HepG2 (cell line): ENCODE measurements at regions not wholly inside any gene's neighbourhood (a gene's known extent, or its start where the extent isn't known, plus 50 kb on each side); places are given as distances from the start of the nearest gene placed in this dataset.

Source experiments
- ATAC-seq: fragments of 200-7000 bp; cut with Tn5 transposase; 3 replicates; pipeline ENCODE4 v1.9.1; 2020; ENCODE audit warnings: mild to moderate bottlenecking, moderate library complexity
- BruUV-seq: library from RNA; stranded (reverse); fragments of 400-500 nt; replicated peaks from 2 replicates; lab custom pipeline; 2021; lab: Mats Ljungman, UMichigan
- CTCF ChIA-PET: fragments of 300-600 bp; formaldehyde crosslinking; extraction: SDS; loops from one replicate; lab custom pipeline; 2021; ENCODE audit warnings: low total read pairs, inconsistent platforms, low intra/inter-chr PET ratio; lab: Yijun Ruan, JAX
- POLR2A ChIA-PET: fragments of 350-600 bp; sonication (Branson Sonifier 250); formaldehyde crosslinking; loops from one replicate; lab custom pipeline; 2020; ENCODE audit warnings: antibody characterized with exemption, inconsistent platforms; lab: Yijun Ruan, JAX
- DNase-seq: peaks from one replicate; pipeline ENCODE4 v3.0.0-alpha.2; 2015; ENCODE audit warnings: low spot score
- FAIRE-seq: peaks from 3 replicates; lab custom pipeline; 2011; peaks lifted over from hg19 to GRCh38; lab: Jason Lieb, UNC
- H2AFZ ChIP-seq: one replicate; pipeline ENCODE4 v1.6.1; 2011; ENCODE audit warnings: low read length, inconsistent platforms
- H3K27ac ChIP-seq: fragments of 300-600 bp; 3 replicates; pipeline ENCODE4 v1.8.0; 2011; ENCODE audit warnings: mixed run types, mild to moderate bottlenecking, mixed read lengths, low read length, inconsistent platforms; ENCODE audit not compliant: insufficient read depth; ENCODE audit errors: extremely low read length
- H3K27me3 ChIP-seq, 2 experiments: fragments of 200-600 bp in 1 of 2; 2 replicates in 1 of 2; 3 replicates in 1 of 2; pipeline versions ENCODE4 v1.6.0 to v1.8.0; 2011; ENCODE audit warnings: low read length in 2 of 2, mild to moderate bottlenecking in 2 of 2, moderate library complexity in 2 of 2, inconsistent platforms in 1 of 2; ENCODE audit not compliant: insufficient read depth in 2 of 2, control insufficient read depth in 1 of 2
- H3K36me3 ChIP-seq, 2 experiments: fragments of 200-600 bp in 1 of 2; replicated peaks in 1 of 2; 2 replicates in 1 of 2; 3 replicates in 1 of 2; pipeline versions ENCODE4 v1.5.1 to v1.8.0; 2011; ENCODE audit warnings: low read length in 2 of 2, inconsistent platforms in 1 of 2; ENCODE audit not compliant: insufficient read depth in 2 of 2, control insufficient read depth in 1 of 2
- H3K4me1 ChIP-seq: 2 replicates; pipeline ENCODE4 v1.5.1; 2012; ENCODE audit warnings: low read length, inconsistent platforms; ENCODE audit not compliant: insufficient read depth
- H3K4me2 ChIP-seq: 2 replicates; pipeline ENCODE4 v1.6.0; 2011; ENCODE audit warnings: low read depth, low read length, inconsistent platforms
- H3K4me3 ChIP-seq, 3 experiments: fragments of 200-600 bp in 1 of 3; sonication (generic), shearing (Covaris generic) in 1 of 3; replicated peaks in 1 of 3; 2 replicates each; pipeline ENCODE4 v1.5.1; 2011 to 2016; ENCODE audit warnings: low read length in 3 of 3, inconsistent platforms in 2 of 3, low read depth in 2 of 3, mild to moderate bottlenecking in 2 of 3, control low read depth in 1 of 3, mixed read lengths in 1 of 3; ENCODE audit not compliant: insufficient read depth in 1 of 3
- H3K79me2 ChIP-seq: one replicate; pipeline ENCODE4 v1.6.1; 2011; ENCODE audit warnings: low read length, inconsistent platforms; ENCODE audit not compliant: insufficient read depth
- H3K9ac ChIP-seq: 2 replicates; pipeline ENCODE4 v1.6.0; 2011; ENCODE audit warnings: mild to moderate bottlenecking, low read depth, low read length, inconsistent platforms; ENCODE audit not compliant: insufficient read depth
- H3K9me3 ChIP-seq: 2 replicates; pipeline ENCODE4 v1.5.1; 2012; ENCODE audit warnings: mild to moderate bottlenecking, low read length
- H4K20me1 ChIP-seq: 2 replicates; pipeline ENCODE4 v1.6.0; 2011; ENCODE audit warnings: inconsistent platforms, mild to moderate bottlenecking, low read length, moderate library complexity; ENCODE audit not compliant: insufficient read depth
- ATF7-NPFF ChIP-seq: sonication (generic); formaldehyde crosslinking; IDR thresholded peaks from 2 replicates; pipeline ENCODE4 v1.8.1; 2023; ENCODE audit warnings: mild to moderate bottlenecking, low read depth, missing genetic modification reagents, moderate library complexity
- CBX2 ChIP-seq, 2 experiments: fragments of 200-600 bp in 1 of 2; sonication (generic); formaldehyde crosslinking in 1 of 2; IDR thresholded peaks; 2 replicates each; pipeline versions ENCODE4 v1.7.0 to v1.8.1; 2018 to 2022; ENCODE audit warnings: low read depth in 2 of 2, low read length in 1 of 2, mild to moderate bottlenecking in 1 of 2, missing genetic modification reagents in 1 of 2
- CEBPG ChIP-seq: IDR thresholded peaks from 2 replicates; pipeline ENCODE4 v1.6.1; 2016
- ELK4 ChIP-seq: sonication (generic); formaldehyde crosslinking; IDR thresholded peaks from 2 replicates; pipeline ENCODE4 v1.9.0; 2021; ENCODE audit warnings: missing genetic modification reagents, borderline replicate concordance
- GABPB1 ChIP-seq: IDR thresholded peaks from 2 replicates; pipeline ENCODE4 v1.6.1; 2016; ENCODE audit warnings: mild to moderate bottlenecking, missing genetic modification reagents, moderate library complexity, missing compliant biosample characterization
- GFI1 ChIP-seq: sonication (generic); formaldehyde crosslinking; IDR thresholded peaks from 2 replicates; pipeline ENCODE4 v1.5.0; 2020; ENCODE audit warnings: missing genetic modification reagents, mild to moderate bottlenecking, borderline replicate concordance
- GLI4 ChIP-seq: sonication (generic); formaldehyde crosslinking; IDR thresholded peaks from 2 replicates; pipeline ENCODE4 v1.5.1; 2020; ENCODE audit warnings: missing genetic modification reagents, mild to moderate bottlenecking, moderate library complexity, borderline replicate concordance
- MAFF ChIP-seq: IDR thresholded peaks from 2 replicates; pipeline ENCODE4 v1.6.1; 2011; ENCODE audit warnings: low read depth, low read length, improper control_type of control experiment
- ONECUT2 ChIP-seq: sonication (generic); formaldehyde crosslinking; IDR thresholded peaks from 2 replicates; pipeline ENCODE4 v1.4.0; 2020; ENCODE audit warnings: missing genetic modification reagents
- SRF ChIP-seq: IDR thresholded peaks from 2 replicates; pipeline ENCODE4 v1.6.1; 2011; ENCODE audit warnings: mild to moderate bottlenecking, low read depth, low read length, moderate library complexity
- ZKSCAN5 ChIP-seq: sonication (generic); formaldehyde crosslinking; IDR thresholded peaks from 2 replicates; pipeline ENCODE4 v1.5.1; 2020; ENCODE audit warnings: mild to moderate bottlenecking, missing genetic modification reagents
- ZNF264 ChIP-seq: sonication (generic); formaldehyde crosslinking; IDR thresholded peaks from 2 replicates; pipeline ENCODE4 v1.4.0; 2020; ENCODE audit warnings: missing genetic modification reagents
- ZNF556 ChIP-seq: sonication (generic); formaldehyde crosslinking; IDR thresholded peaks from 2 replicates; pipeline ENCODE4 v1.4.0; 2020; ENCODE audit warnings: mild to moderate bottlenecking, missing genetic modification reagents, borderline replicate concordance
- ZNF674 ChIP-seq: sonication (generic); formaldehyde crosslinking; IDR thresholded peaks from 2 replicates; pipeline ENCODE4 v1.5.0; 2020; ENCODE audit warnings: low read depth, mild to moderate bottlenecking, missing genetic modification reagents
- ZNF761 ChIP-seq: sonication (generic); formaldehyde crosslinking; conservative IDR thresholded peaks from 2 replicates; pipeline ENCODE4 v1.4.0; 2020; ENCODE audit warnings: mild to moderate bottlenecking, missing genetic modification reagents
- WGBS: methylation state at CpG from one replicate; pipeline ENCODE4 v1.1.6; 2017; ENCODE audit warnings: low lambda C conversion rate; 5-methylcytosine and 5-hydroxymethylcytosine counted together
- in situ Hi-C: cut with HindIII; loops from 2 replicates; pipeline ENCODE4 v1.10.0; 2017; ENCODE audit warnings: low pct_unique_long_range_greater_than_20kb; ENCODE audit not compliant: extremely low pct_ligation_motif_present
- intact Hi-C: fragments of 100-400 bp; cut with micrococcal nuclease; formaldehyde crosslinking; loops from one replicate; pipeline ENCODE4 v1.10.0; 2022; ENCODE audit not compliant: unreplicated experiment
- TF ChIP-seq, protein P1 (sequence below): sonication (generic); formaldehyde crosslinking; IDR thresholded peaks from 2 replicates; pipeline ENCODE4 v1.4.0; 2020; ENCODE audit warnings: missing genetic modification reagents, low read depth, mild to moderate bottlenecking, borderline replicate concordance
- TF ChIP-seq, protein P2 (sequence below): sonication (generic); formaldehyde crosslinking; IDR thresholded peaks from 2 replicates; pipeline ENCODE4 v1.5.0; 2020; ENCODE audit warnings: mild to moderate bottlenecking, missing genetic modification reagents

- Histone ChIP-seq H3K79me2 (no peaks in the 10 kb centered on the region), H3K27ac (no peak overlapping the region), H3K4me2 (no peak overlapping the region), H3K9ac (no peak overlapping the region), H3K4me3 (no peak overlapping the region), H2AFZ (no peak overlapping the region), H3K36me3 (no peaks in the 10 kb centered on the region), H3K4me1 (no peaks in the 10 kb centered on the region), H4K20me1 (no peaks in the 10 kb centered on the region), H3K9me3 (no peaks in the 10 kb centered on the region), H3K27me3 (no peaks in the 10 kb centered on the region)
- WGBS: 0% methylated on average over 2 of the region's 2 CpGs
- TF ChIP-seq, protein P1, sequence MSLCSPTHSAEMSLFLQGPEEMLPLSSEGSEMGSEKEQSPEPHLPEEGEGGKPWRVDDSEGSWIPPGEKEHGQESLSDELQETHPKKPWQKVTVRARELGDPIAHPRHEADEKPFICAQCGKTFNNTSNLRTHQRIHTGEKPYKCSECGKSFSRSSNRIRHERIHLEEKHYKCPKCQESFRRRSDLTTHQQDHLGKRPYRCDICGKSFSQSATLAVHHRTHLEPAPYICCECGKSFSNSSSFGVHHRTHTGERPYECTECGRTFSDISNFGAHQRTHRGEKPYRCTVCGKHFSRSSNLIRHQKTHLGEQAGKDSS (CRISPR knock-in tag): no peak
- TF ChIP-seq ZKSCAN5 (no peak), ZNF674 (CRISPR knock-in tag) (no peak), GFI1 (CRISPR knock-in tag) (no peak), SRF (no peak), ZNF556 (CRISPR knock-in tag) (no peak), MAFF (no peak), CEBPG (CRISPR knock-in tag) (no peak), ATF7-NPFF (no peak), ZNF761 (CRISPR knock-in tag) (no peak), ZNF264 (CRISPR knock-in tag) (no peak), CBX2 (IDR thresholded peaks at IDR 0.05; ENCODE audit: low read depth, low read length) (no peak), CBX2 (CRISPR knock-in tag; IDR thresholded peaks at IDR 0.05; ENCODE audit: low read depth) (no peak), GABPB1 (no peak), ONECUT2 (no peak), ELK4 (CRISPR knock-in tag) (no peak), GLI4 (CRISPR knock-in tag) (no peak)
- TF ChIP-seq, protein P2, sequence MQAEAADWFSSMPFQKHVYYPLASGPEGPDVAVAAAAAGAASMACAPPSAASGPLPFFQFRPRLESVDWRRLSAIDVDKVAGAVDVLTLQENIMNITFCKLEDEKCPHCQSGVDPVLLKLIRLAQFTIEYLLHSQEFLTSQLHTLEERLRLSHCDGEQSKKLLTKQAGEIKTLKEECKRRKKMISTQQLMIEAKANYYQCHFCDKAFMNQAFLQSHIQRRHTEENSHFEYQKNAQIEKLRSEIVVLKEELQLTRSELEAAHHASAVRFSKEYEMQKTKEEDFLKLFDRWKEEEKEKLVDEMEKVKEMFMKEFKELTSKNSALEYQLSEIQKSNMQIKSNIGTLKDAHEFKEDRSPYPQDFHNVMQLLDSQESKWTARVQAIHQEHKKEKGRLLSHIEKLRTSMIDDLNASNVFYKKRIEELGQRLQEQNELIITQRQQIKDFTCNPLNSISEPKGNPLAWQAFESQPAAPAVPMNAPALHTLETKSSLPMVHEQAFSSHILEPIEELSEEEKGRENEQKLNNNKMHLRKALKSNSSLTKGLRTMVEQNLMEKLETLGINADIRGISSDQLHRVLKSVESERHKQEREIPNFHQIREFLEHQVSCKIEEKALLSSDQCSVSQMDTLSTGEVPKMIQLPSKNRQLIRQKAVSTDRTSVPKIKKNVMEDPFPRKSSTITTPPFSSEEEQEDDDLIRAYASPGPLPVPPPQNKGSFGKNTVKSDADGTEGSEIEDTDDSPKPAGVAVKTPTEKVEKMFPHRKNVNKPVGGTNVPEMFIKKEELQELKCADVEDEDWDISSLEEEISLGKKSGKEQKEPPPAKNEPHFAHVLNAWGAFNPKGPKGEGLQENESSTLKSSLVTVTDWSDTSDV: no peak
- CTCF ChIA-PET: no interaction called here
- no TSS peak for BruUV-seq
- in situ Hi-C loops (loop anchor here (10.0 kb wide), 1 partner anchor 866 kb away; no protein-coding TSS in a partner anchor), intact Hi-C loops (loop anchor here (10.0 kb wide), 1 partner anchor 146 kb away; no protein-coding TSS in a partner anchor)
- FAIRE-seq (no peak), ATAC-seq (no peak), DNase-seq (no peak)
- POLR2A ChIA-PET: no interaction called here
Measured at GRCh38 chr2:163198972-163199371, 360.4 kb upstream of the KCNH7 start.
